HCT116 (cell line): ENCODE measurements at regions not wholly inside any gene's neighbourhood (a gene's known extent, or its start where the extent isn't known, plus 50 kb on each side); places are given as distances from the start of the nearest gene placed in this dataset.

Experiments used
- EGR1 ChIP-seq: IDR thresholded peaks from 2 replicates; pipeline ENCODE4 v1.6.1; 2012; ENCODE audit warnings: low read depth
- EZH2 ChIP-seq: fragments of 200-600 bp; sonication (generic); IDR thresholded peaks from 2 replicates; pipeline ENCODE4 v1.6.1; 2017; ENCODE audit warnings: antibody characterized with exemption, mixed run types
- EZH2phosphoT487 ChIP-seq: fragments of 200-600 bp; IDR thresholded peaks from 2 replicates; pipeline ENCODE4 v1.6.1; 2018; ENCODE audit warnings: antibody characterized with exemption, borderline replicate concordance
- JUND ChIP-seq: IDR thresholded peaks from 2 replicates; pipeline ENCODE4 v1.6.1; 2012
- POLR2A ChIP-seq: IDR thresholded peaks from 2 replicates; pipeline ENCODE4 v1.7.0; 2011; ENCODE audit warnings: borderline replicate concordance; ENCODE audit not compliant: insufficient read depth, insufficient read length; ENCODE audit errors: extremely low read depth
- POLR2AphosphoS5 ChIP-seq: IDR thresholded peaks from 2 replicates; pipeline ENCODE4 v1.6.1; 2011; ENCODE audit warnings: mild to moderate bottlenecking, low read depth, low read length, moderate library complexity
- RAD21 ChIP-seq: IDR thresholded peaks from 2 replicates; pipeline ENCODE4 v1.6.1; 2012; ENCODE audit warnings: low read depth, mild to moderate bottlenecking
- TCF7L2 ChIP-seq: IDR thresholded peaks from 2 replicates; pipeline ENCODE4 v1.7.0; 2011; ENCODE audit warnings: borderline replicate concordance, inconsistent platforms; ENCODE audit not compliant: insufficient read depth, insufficient read length; ENCODE audit errors: extremely low read depth
- TF ChIP-seq, protein P1 (sequence below): IDR thresholded peaks from 2 replicates; pipeline ENCODE4 v1.6.1; 2011; ENCODE audit warnings: mild to moderate bottlenecking, low read length, moderate library complexity; ENCODE audit not compliant: insufficient replicate concordance; ENCODE audit errors: extremely low read depth
- TF ChIP-seq, protein P2 (sequence below), 3 experiments: fragments of 200-600 bp in 1 of 3; sonication (generic) in 1 of 3; IDR thresholded peaks in 2 of 3; conservative IDR thresholded peaks in 1 of 3; 2 replicates each; pipeline ENCODE4 v1.5.1; 2012 to 2017; ENCODE audit warnings: low read depth in 2 of 3, low read length in 2 of 3, antibody characterized with exemption in 1 of 3, borderline replicate concordance in 1 of 3, control low read depth in 1 of 3, mild to moderate bottlenecking in 1 of 3, mixed read lengths in 1 of 3, mixed run types in 1 of 3, moderate library complexity in 1 of 3; ENCODE audit not compliant: insufficient read depth in 1 of 3
- TF ChIP-seq, protein P3 (sequence below): IDR thresholded peaks from 2 replicates; pipeline ENCODE4 v1.6.1; 2012

DNA sequence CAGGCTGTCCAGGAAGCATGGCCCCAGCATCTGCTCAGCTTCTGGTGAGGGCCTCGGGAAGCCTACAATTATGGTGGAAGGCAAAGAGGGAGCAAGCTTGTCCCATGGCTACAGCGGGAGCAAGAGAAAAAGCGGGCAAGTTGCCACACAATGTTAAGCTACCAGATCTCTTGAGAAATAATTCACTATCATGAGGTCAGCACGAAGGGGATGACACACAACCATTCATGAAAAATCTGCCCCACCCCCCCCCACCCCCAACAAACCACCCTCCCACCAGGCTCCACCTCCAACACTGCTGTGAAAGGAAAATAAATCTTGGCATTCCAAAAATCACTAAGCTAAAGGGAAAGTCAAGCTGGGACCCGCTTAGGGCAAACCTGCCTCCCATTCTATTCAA lies 545.8 kb upstream of the NRP1 start:
- TF ChIP-seq, protein P1, sequence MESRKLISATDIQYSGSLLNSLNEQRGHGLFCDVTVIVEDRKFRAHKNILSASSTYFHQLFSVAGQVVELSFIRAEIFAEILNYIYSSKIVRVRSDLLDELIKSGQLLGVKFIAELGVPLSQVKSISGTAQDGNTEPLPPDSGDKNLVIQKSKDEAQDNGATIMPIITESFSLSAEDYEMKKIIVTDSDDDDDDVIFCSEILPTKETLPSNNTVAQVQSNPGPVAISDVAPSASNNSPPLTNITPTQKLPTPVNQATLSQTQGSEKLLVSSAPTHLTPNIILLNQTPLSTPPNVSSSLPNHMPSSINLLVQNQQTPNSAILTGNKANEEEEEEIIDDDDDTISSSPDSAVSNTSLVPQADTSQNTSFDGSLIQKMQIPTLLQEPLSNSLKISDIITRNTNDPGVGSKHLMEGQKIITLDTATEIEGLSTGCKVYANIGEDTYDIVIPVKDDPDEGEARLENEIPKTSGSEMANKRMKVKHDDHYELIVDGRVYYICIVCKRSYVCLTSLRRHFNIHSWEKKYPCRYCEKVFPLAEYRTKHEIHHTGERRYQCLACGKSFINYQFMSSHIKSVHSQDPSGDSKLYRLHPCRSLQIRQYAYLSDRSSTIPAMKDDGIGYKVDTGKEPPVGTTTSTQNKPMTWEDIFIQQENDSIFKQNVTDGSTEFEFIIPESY: no peak
- TF ChIP-seq, protein P2, sequence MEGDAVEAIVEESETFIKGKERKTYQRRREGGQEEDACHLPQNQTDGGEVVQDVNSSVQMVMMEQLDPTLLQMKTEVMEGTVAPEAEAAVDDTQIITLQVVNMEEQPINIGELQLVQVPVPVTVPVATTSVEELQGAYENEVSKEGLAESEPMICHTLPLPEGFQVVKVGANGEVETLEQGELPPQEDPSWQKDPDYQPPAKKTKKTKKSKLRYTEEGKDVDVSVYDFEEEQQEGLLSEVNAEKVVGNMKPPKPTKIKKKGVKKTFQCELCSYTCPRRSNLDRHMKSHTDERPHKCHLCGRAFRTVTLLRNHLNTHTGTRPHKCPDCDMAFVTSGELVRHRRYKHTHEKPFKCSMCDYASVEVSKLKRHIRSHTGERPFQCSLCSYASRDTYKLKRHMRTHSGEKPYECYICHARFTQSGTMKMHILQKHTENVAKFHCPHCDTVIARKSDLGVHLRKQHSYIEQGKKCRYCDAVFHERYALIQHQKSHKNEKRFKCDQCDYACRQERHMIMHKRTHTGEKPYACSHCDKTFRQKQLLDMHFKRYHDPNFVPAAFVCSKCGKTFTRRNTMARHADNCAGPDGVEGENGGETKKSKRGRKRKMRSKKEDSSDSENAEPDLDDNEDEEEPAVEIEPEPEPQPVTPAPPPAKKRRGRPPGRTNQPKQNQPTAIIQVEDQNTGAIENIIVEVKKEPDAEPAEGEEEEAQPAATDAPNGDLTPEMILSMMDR (IDR thresholded peaks at IDR 0.05 in 2 of 3, conservative IDR thresholded peaks at IDR 0.05 in 1 of 3; ENCODE audit: borderline replicate concordance in 1 of 3, insufficient read depth in 1 of 3, low read depth in 2 of 3, low read length in 2 of 3): no peak
- no peak for TF ChIP-seq RAD21
- TF ChIP-seq TCF7L2: no peak
- no peak for TF ChIP-seq EGR1
- no peak for TF ChIP-seq JUND
- TF ChIP-seq POLR2A: no peak
- TF ChIP-seq, protein P3, sequence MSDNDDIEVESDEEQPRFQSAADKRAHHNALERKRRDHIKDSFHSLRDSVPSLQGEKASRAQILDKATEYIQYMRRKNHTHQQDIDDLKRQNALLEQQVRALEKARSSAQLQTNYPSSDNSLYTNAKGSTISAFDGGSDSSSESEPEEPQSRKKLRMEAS: no peak
- TF ChIP-seq EZH2phosphoT487: no peak
- TF ChIP-seq EZH2: no peak
- TF ChIP-seq POLR2AphosphoS5: no peak
